HFFc6 (cell line): ENCODE measurements at regions not wholly inside any gene's neighbourhood (a gene's known extent, or its start where the extent isn't known, plus 50 kb on each side); places are given as distances from the start of the nearest gene placed in this dataset.
A peak's percentile ranks its signal among the peaks of the same experiment; 100 is the strongest.

ENCODE experiments used
- DNase-seq: peaks from one replicate; pipeline ENCODE4 v3.0.0-alpha.2; 2018
- H3K27ac Mint-ChIP-seq: 2 replicates; pipeline ENCODE4 v1.8.0; 2020; ENCODE audit warnings: mild to moderate bottlenecking, mixed read lengths
- H3K27me3 Mint-ChIP-seq: 2 replicates; pipeline ENCODE4 v1.8.0; 2021; ENCODE audit warnings: mild to moderate bottlenecking, moderate library complexity, mixed read lengths; ENCODE audit not compliant: insufficient read depth
- H3K36me3 Mint-ChIP-seq: 2 replicates; pipeline ENCODE4 v1.8.0; 2021; ENCODE audit warnings: low read depth, mixed read lengths
- H3K4me1 Mint-ChIP-seq: 2 replicates; pipeline ENCODE4 v1.8.0; 2020; ENCODE audit warnings: low read depth, mixed read lengths
- H3K4me3 Mint-ChIP-seq: 2 replicates; pipeline ENCODE4 v1.8.0; 2020; ENCODE audit warnings: mild to moderate bottlenecking, moderate library complexity, mixed read lengths
- H3K9me3 Mint-ChIP-seq: 2 replicates; pipeline ENCODE4 v1.8.0; 2020; ENCODE audit warnings: mild to moderate bottlenecking, mixed read lengths
- TF ChIP-seq, protein P1 (sequence below): fragments of 200-600 bp; sonication (generic); IDR thresholded peaks from 2 replicates; pipeline ENCODE4 v1.5.0; 2021; ENCODE audit warnings: antibody characterized with exemption, mild to moderate bottlenecking

DNA sequence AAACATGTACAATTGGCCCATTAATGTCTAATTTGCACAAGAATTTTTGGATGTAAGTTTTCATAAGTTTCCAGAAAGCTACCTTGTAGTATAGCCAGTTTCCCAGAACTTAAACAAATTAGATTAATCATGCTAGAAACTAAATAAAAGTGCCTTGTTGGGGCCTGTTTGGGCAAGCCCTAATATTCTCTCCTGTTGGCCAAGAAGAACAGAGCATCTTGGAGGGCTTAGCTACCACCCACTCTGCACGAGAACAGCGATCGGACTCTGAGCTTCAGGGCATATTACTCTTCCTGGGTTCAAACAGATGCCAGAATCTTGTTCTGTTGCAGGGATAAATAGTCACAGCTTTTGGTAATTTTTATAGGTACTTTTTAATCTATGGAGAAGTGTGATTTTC, 88.2 kb downstream of the GAS1 start:
- no peaks in the 10 kb centered on the region for H3K9me3 Mint-ChIP-seq
- no peak for DNase-seq
- TF ChIP-seq, protein P1, sequence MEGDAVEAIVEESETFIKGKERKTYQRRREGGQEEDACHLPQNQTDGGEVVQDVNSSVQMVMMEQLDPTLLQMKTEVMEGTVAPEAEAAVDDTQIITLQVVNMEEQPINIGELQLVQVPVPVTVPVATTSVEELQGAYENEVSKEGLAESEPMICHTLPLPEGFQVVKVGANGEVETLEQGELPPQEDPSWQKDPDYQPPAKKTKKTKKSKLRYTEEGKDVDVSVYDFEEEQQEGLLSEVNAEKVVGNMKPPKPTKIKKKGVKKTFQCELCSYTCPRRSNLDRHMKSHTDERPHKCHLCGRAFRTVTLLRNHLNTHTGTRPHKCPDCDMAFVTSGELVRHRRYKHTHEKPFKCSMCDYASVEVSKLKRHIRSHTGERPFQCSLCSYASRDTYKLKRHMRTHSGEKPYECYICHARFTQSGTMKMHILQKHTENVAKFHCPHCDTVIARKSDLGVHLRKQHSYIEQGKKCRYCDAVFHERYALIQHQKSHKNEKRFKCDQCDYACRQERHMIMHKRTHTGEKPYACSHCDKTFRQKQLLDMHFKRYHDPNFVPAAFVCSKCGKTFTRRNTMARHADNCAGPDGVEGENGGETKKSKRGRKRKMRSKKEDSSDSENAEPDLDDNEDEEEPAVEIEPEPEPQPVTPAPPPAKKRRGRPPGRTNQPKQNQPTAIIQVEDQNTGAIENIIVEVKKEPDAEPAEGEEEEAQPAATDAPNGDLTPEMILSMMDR = no peak
- no peak overlapping the region for H3K27ac Mint-ChIP-seq
- H3K4me3 Mint-ChIP-seq = no peak overlapping the region
- H3K4me1 Mint-ChIP-seq = peaks cover 6% of the 10 kb centered on the region; the same call in 1 of the 2 replicates
- no peaks in the 10 kb centered on the region for H3K36me3 Mint-ChIP-seq
- H3K27me3 Mint-ChIP-seq = no peaks in the 10 kb centered on the region

GRCh38 chr9:86858009-86858408, 89.3 kb downstream of the GAS1 start:
- H3K9me3 Mint-ChIP-seq = no peaks in the 10 kb centered on the region

GRCh38 chr9:86856259-86856658, 91.0 kb downstream of the GAS1 start:
- H3K27ac Mint-ChIP-seq = no peak overlapping the region
- H3K4me1 Mint-ChIP-seq = peaks cover 6% of the 10 kb centered on the region; the same call in 1 of the 2 replicates
- H3K9me3 Mint-ChIP-seq = peaks cover 4% of the 10 kb centered on the region; the same call in 1 of the 2 replicates
- no peak overlapping the region for H3K4me3 Mint-ChIP-seq
- DNase-seq = no peak
- peaks cover 2% of the 10 kb centered on the region for H3K27me3 Mint-ChIP-seq
- TF ChIP-seq, protein P1 = no peak
- H3K36me3 Mint-ChIP-seq = no peaks in the 10 kb centered on the region

More at GRCh38 chr9:86858009-86858408, 89.3 kb downstream of the GAS1 start:
- H3K27ac Mint-ChIP-seq = no peak overlapping the region
- peaks cover 6% of the 10 kb centered on the region; the same call in 1 of the 2 replicates for H3K4me1 Mint-ChIP-seq
- H3K36me3 Mint-ChIP-seq = no peaks in the 10 kb centered on the region
- TF ChIP-seq, protein P1 = no peak
- no peaks in the 10 kb centered on the region for H3K27me3 Mint-ChIP-seq
- H3K4me3 Mint-ChIP-seq = no peak overlapping the region
- no peak for DNase-seq

DNA sequence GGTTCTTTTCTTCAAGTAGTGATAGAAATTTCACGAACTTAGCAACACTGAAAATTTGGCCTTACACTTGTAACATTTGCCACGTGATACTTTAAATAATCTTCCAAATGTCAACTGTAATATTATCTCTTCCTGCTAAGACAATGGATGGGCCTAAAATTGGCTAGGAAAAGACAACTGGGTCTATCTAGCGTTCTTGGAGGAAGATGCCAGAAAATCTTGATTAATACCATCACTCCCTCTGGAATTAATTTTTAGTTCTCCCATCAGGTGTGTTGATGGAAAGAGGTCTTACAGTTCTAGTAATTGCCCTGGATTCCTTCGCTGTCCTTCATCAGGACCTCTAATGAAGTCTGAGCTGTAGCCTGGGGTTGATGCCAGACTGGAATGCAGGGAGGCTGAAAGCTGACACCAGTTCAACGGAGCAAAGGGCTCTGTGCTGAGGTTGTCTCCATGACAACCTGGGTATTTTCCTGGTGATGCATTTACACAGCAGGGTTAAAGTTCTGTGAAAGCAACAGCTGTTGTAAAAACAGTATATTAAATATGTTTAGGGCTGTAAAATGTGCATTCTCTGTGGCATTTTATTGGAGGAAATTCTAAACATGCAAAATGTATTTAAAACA, 92.3 kb downstream of the GAS1 start:
- TF ChIP-seq, protein P1 = no peak
- H3K27ac Mint-ChIP-seq = peak overlapping the region; percentile 29; the same call in 1 of the 2 replicates

GRCh38 chr9:86846656-86847055, 100.7 kb downstream of the GAS1 start:
- no peaks in the 10 kb centered on the region for H3K9me3 Mint-ChIP-seq
- no peak for DNase-seq
- H3K36me3 Mint-ChIP-seq = no peaks in the 10 kb centered on the region
- TF ChIP-seq, protein P1 = no peak
- H3K27ac Mint-ChIP-seq = no peak overlapping the region
- no peak overlapping the region for H3K4me3 Mint-ChIP-seq
- peaks cover 6% of the 10 kb centered on the region; the same call in 1 of the 2 replicates for H3K4me1 Mint-ChIP-seq
- peaks cover 9% of the 10 kb centered on the region for H3K27me3 Mint-ChIP-seq

More for the DNA sequence above, 92.3 kb downstream of the GAS1 start:
- peaks cover 4% of the 10 kb centered on the region for H3K27me3 Mint-ChIP-seq
- H3K4me3 Mint-ChIP-seq = no peak overlapping the region
- peak; percentile 75 for DNase-seq
- peaks cover 6% of the 10 kb centered on the region; the same call in 1 of the 2 replicates for H3K4me1 Mint-ChIP-seq
- no peaks in the 10 kb centered on the region for H3K36me3 Mint-ChIP-seq
- peaks cover 4% of the 10 kb centered on the region; the same call in 1 of the 2 replicates for H3K9me3 Mint-ChIP-seq
